Endothelial cell of umbilical vein (primary cell): ENCODE measurements at regions not wholly inside any gene's neighbourhood (a gene's known extent, or its start where the extent isn't known, plus 50 kb on each side); places are given as distances from the start of the nearest gene placed in this dataset.

Source experiments
- BruUV-seq: library from RNA; stranded (reverse); fragments of 400-500 nt; replicated peaks from 2 replicates; lab custom pipeline; 2021; lab: Mats Ljungman, UMichigan
- CTCF ChIA-PET: fragments of 300-600, 350-600 bp; sonication (Branson Sonifier 250); formaldehyde crosslinking; loops from one replicate; lab custom pipeline; 2021; ENCODE audit warnings: antibody characterized with exemption, inconsistent platforms; lab: Charles Lee
- POLR2A ChIA-PET: fragments of 300-600, 350-600 bp; sonication (Branson Sonifier 250); formaldehyde crosslinking; loops from one replicate; lab custom pipeline; 2021; ENCODE audit warnings: antibody characterized with exemption, inconsistent platforms; lab: Charles Lee
- DNase-seq: peaks from one replicate; pipeline ENCODE4 v3.0.0-alpha.2; 2011; ENCODE audit warnings: low read depth, low spot score
- FAIRE-seq: peaks from 2 replicates; lab custom pipeline; 2011; peaks lifted over from hg19 to GRCh38; lab: Jason Lieb, UNC
- H2AFZ ChIP-seq: 2 replicates; pipeline ENCODE4 v1.6.0; 2012; ENCODE audit warnings: low read depth, low read length, control low read depth, inconsistent platforms
- H3K27ac ChIP-seq: 2 replicates; pipeline ENCODE4 v1.5.1; 2011; ENCODE audit warnings: low read depth, mild to moderate bottlenecking, control low read depth, low read length, moderate library complexity; ENCODE audit not compliant: insufficient read depth
- H3K27me3 ChIP-seq, 2 experiments: 2 replicates each; pipeline versions ENCODE4 v1.6.0 to v1.6.1; 2011; ENCODE audit warnings: low read length in 2 of 2, mixed read lengths in 1 of 2; ENCODE audit not compliant: control insufficient read depth in 2 of 2, insufficient read depth in 2 of 2
- H3K36me3 ChIP-seq, 2 experiments: 2 replicates in 1 of 2; 3 replicates in 1 of 2; pipeline ENCODE4 v1.5.1; 2011; ENCODE audit warnings: low read length in 2 of 2, mild to moderate bottlenecking in 1 of 2, moderate library complexity in 1 of 2; ENCODE audit not compliant: control insufficient read depth in 2 of 2, insufficient read depth in 2 of 2; ENCODE audit errors: extremely low read depth in 1 of 2
- H3K4me1 ChIP-seq: 3 replicates; pipeline ENCODE4 v1.5.1; 2011; ENCODE audit warnings: mild to moderate bottlenecking, low read length; ENCODE audit not compliant: control insufficient read depth, insufficient read depth; ENCODE audit errors: extremely low read depth
- H3K4me2 ChIP-seq: 2 replicates; pipeline ENCODE4 v1.6.1; 2011; ENCODE audit warnings: low read length, control low read depth, mixed read lengths; ENCODE audit not compliant: insufficient read depth
- H3K4me3 ChIP-seq, 3 experiments: fragments of 200-600 bp in 1 of 3; sonication (generic), shearing (Covaris generic) in 1 of 3; replicated peaks in 1 of 3; 2 replicates each; pipeline ENCODE4 v1.5.1; 2011 to 2016; ENCODE audit warnings: control low read depth in 3 of 3, low read length in 3 of 3, mild to moderate bottlenecking in 2 of 3, inconsistent platforms in 1 of 3, low read depth in 1 of 3, moderate library complexity in 1 of 3; ENCODE audit not compliant: insufficient read depth in 1 of 3
- H3K79me2 ChIP-seq: 2 replicates; pipeline ENCODE4 v1.6.0; 2012; ENCODE audit warnings: low read length, inconsistent platforms; ENCODE audit not compliant: control insufficient read depth, insufficient read depth
- H3K9ac ChIP-seq: replicated peaks from 2 replicates; pipeline ENCODE3; 2011; ENCODE audit warnings: low read length, control low read depth; ENCODE audit not compliant: insufficient read depth; ENCODE audit errors: extremely low read depth
- H3K9me1 ChIP-seq: replicated peaks from 3 replicates; pipeline ENCODE4 v1.6.0; 2011; ENCODE audit warnings: mild to moderate bottlenecking, low read length; ENCODE audit not compliant: control insufficient read depth, insufficient read depth; ENCODE audit errors: extremely low read depth
- H3K9me3 ChIP-seq: replicated peaks from 2 replicates; pipeline ENCODE4 v1.5.1; 2012; ENCODE audit warnings: low read length, inconsistent platforms; ENCODE audit not compliant: control insufficient read depth, insufficient read depth
- H4K20me1 ChIP-seq: replicated peaks from 2 replicates; pipeline ENCODE3; 2011; ENCODE audit warnings: mild to moderate bottlenecking, low read length; ENCODE audit not compliant: control insufficient read depth, insufficient read depth; ENCODE audit errors: extremely low read depth
- CTCF ChIP-seq, 2 donors: IDR thresholded peaks; 1 replicate in 1 of 2; 2 replicates in 1 of 2; pipeline ENCODE4 v1.5.1; 2011; ENCODE audit warnings: low read length in 2 of 2, mild to moderate bottlenecking in 2 of 2, moderate library complexity in 2 of 2, control low read depth in 1 of 2, inconsistent platforms in 1 of 2, low read depth in 1 of 2; ENCODE audit not compliant: insufficient read depth in 1 of 2; ENCODE audit errors: extremely low read depth in 1 of 2
- EZH2 ChIP-seq: IDR thresholded peaks from 2 replicates; pipeline ENCODE4 v1.6.1; 2012; ENCODE audit warnings: borderline replicate concordance, low read depth, mild to moderate bottlenecking, moderate library complexity, low read length, inconsistent platforms; ENCODE audit not compliant: severe bottlenecking
- FOS ChIP-seq: IDR thresholded peaks from 2 replicates; pipeline ENCODE4 v1.6.1; 2011; ENCODE audit warnings: mild to moderate bottlenecking, low read length, moderate library complexity, borderline replicate concordance; ENCODE audit not compliant: insufficient read depth
- GATA2 ChIP-seq: IDR thresholded peaks from 2 replicates; pipeline ENCODE4 v1.7.0; 2011; ENCODE audit warnings: low read depth, mild to moderate bottlenecking, moderate library complexity, mixed read lengths, low read length; ENCODE audit not compliant: insufficient read length, insufficient read depth
- JUN ChIP-seq: IDR thresholded peaks from 2 replicates; pipeline ENCODE4 v1.6.1; 2011; ENCODE audit warnings: borderline replicate concordance, low read depth; ENCODE audit not compliant: insufficient read length, insufficient read depth
- MAX ChIP-seq: IDR thresholded peaks from 2 replicates; pipeline ENCODE4 v1.6.1; 2011; ENCODE audit not compliant: insufficient read depth, insufficient read length
- MYC ChIP-seq: IDR thresholded peaks from one replicate; pipeline ENCODE4 v1.6.1; 2011; ENCODE audit warnings: mild to moderate bottlenecking, low read depth, low read length
- POLR2A ChIP-seq: IDR thresholded peaks from 2 replicates; pipeline ENCODE4 v1.6.1; 2012; ENCODE audit warnings: low read depth, mild to moderate bottlenecking, control low read depth, low read length
- POLR2AphosphoS5 ChIP-seq: IDR thresholded peaks from 2 replicates; pipeline ENCODE4 v1.6.1; 2012; ENCODE audit warnings: low read depth, mild to moderate bottlenecking, control low read depth, low read length, moderate library complexity; ENCODE audit not compliant: insufficient read depth
- dilution Hi-C: fragments of 300-500 bp; cut with MboI; formaldehyde crosslinking; loops from one replicate; pipeline ENCODE4 v1.15.0; 2019; ENCODE audit warnings: low sequenced_read_pairs; ENCODE audit not compliant: extremely low pct_ligation_motif_present
- intact Hi-C: fragments of 100-400 bp; cut with micrococcal nuclease; formaldehyde crosslinking; loops from one replicate; pipeline ENCODE4 v1.10.0; 2022

GRCh38 chr16:79295746-79296145 is 304.8 kb downstream of the MAF start:
- Histone ChIP-seq H3K9me3 (peaks cover 6% of the 10 kb centered on the region), H3K27me3 (no peaks in the 10 kb centered on the region), H3K9me1 (no peaks in the 10 kb centered on the region), H3K9ac (no peak overlapping the region), H3K4me2 (no peak overlapping the region), H3K27ac (no peak overlapping the region), H3K79me2 (no peaks in the 10 kb centered on the region), H3K4me1 (no peaks in the 10 kb centered on the region), H4K20me1 (no peaks in the 10 kb centered on the region), H3K36me3 (no peaks in the 10 kb centered on the region), H3K4me3 (no peak overlapping the region), H2AFZ (no peak overlapping the region)
- TF ChIP-seq POLR2A (no peak), CTCF (IDR thresholded peaks at IDR 0.05; ENCODE audit: extremely low read depth in 1 of 2, insufficient read depth in 1 of 2, low read depth in 1 of 2, low read length in 2 of 2) (no peak), JUN (no peak), POLR2AphosphoS5 (no peak), MYC (no peak), EZH2 (no peak), FOS (no peak), GATA2 (no peak), MAX (no peak)
- intact Hi-C loops (no loop called here), dilution Hi-C loops (no loop called here)
- POLR2A ChIA-PET, result no interaction called here
- CTCF ChIA-PET, result no interaction called here
- FAIRE-seq, result no peak
- BruUV-seq, result no TSS peak
- DNase-seq, result no peak
